Fibroblast of pulmonary artery (primary cell): ENCODE measurements at regions not wholly inside any gene's neighbourhood (a gene's known extent, or its start where the extent isn't known, plus 50 kb on each side); places are given as distances from the start of the nearest gene placed in this dataset.
"Not testable (repeated sequence)": the region's sequence is repeated elsewhere in the genome, so short reads cannot be mapped to it uniquely, and the experiment has no call there.

Experiments used
- DNase-seq: peaks from one replicate; pipeline ENCODE4 v3.0.0-alpha.2; 2010; ENCODE audit warnings: low read depth
- H3K4me3 ChIP-seq: replicated peaks from 2 replicates; pipeline ENCODE4 v1.5.1; 2011; ENCODE audit warnings: low read depth, mild to moderate bottlenecking, control low read depth, low read length, moderate library complexity
- CTCF ChIP-seq: IDR thresholded peaks from 2 replicates; pipeline ENCODE4 v1.5.1; 2011; ENCODE audit warnings: mild to moderate bottlenecking, control low read depth, low read length, inconsistent platforms; ENCODE audit errors: missing control alignments

- no peak for DNase-seq
- no peak overlapping the region for H3K4me3 ChIP-seq
- TF ChIP-seq CTCF, result no peak
Observed at GRCh38 chrX:7378406-7378805, 230.5 kb upstream of the PUDP start.

GRCh38 chrX:7372825-7373525 is 225.0 kb upstream of the PUDP start:
- no peak for TF ChIP-seq CTCF

GRCh38 chrX:7362111-7362510 is 214.2 kb upstream of the PUDP start:
- H3K4me3 ChIP-seq, result no peak overlapping the region
- no peak for TF ChIP-seq CTCF
- no peak for DNase-seq

More at GRCh38 chrX:7372825-7373525, 225.0 kb upstream of the PUDP start:
- no peak overlapping the region for H3K4me3 ChIP-seq
- DNase-seq, result peak; percentile 16

- no peak for DNase-seq
- TF ChIP-seq CTCF, result no peak
- H3K4me3 ChIP-seq, result no peak overlapping the region
Observed at GRCh38 chrX:7351926-7352325, 204.0 kb upstream of the PUDP start.

GRCh38 chrX:7347465-7347864 is 199.5 kb upstream of the PUDP start:
- DNase-seq, result no peak
- no peak for TF ChIP-seq CTCF
- no peak overlapping the region for H3K4me3 ChIP-seq

- H3K4me3 ChIP-seq, result no peak overlapping the region
- no peak for DNase-seq
- no peak for TF ChIP-seq CTCF
Observed at GRCh38 chrX:7346021-7346420, 198.1 kb upstream of the PUDP start.

GRCh38 chrX:7343181-7343580 is 195.2 kb upstream of the PUDP start:
- H3K4me3 ChIP-seq, result no peak overlapping the region
- DNase-seq, result no peak
- TF ChIP-seq CTCF, result no peak

- H3K4me3 ChIP-seq, DNase-seq: not testable (repeated sequence)
Observed at GRCh38 chrX:7335816-7336362, 187.9 kb upstream of the PUDP start.
